ENCODE measurements at regions not wholly inside any gene's neighbourhood (a gene's known extent, or its start where the extent isn't known, plus 50 kb on each side); places are given as distances from the start of the nearest gene placed in this dataset.

DNA sequence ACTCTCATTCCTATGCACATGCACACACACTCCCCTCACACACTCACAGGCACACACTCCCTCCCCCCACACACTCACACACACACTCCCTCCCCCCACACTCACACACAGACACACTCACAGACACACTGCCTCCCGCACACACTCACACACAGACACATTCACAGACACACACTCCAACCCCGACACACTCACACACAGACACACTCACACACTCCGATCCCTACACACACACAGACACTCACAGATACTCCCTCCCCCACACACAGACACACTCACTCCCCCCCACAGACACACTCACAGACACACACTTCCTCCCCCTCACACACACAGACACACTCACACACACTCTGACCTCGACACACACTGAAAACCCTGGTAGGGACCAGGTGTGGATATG lies 176.2 kb downstream of the TFAP2C start:
- no peak for DNase-seq

GRCh38 chr20:56805966-56806365 lies 176.9 kb downstream of the TFAP2C start:
- DNase-seq: no peak

- DNase-seq: no peak
Measured at GRCh38 chr20:56806952-56807517, 177.9 kb downstream of the TFAP2C start.

DNA sequence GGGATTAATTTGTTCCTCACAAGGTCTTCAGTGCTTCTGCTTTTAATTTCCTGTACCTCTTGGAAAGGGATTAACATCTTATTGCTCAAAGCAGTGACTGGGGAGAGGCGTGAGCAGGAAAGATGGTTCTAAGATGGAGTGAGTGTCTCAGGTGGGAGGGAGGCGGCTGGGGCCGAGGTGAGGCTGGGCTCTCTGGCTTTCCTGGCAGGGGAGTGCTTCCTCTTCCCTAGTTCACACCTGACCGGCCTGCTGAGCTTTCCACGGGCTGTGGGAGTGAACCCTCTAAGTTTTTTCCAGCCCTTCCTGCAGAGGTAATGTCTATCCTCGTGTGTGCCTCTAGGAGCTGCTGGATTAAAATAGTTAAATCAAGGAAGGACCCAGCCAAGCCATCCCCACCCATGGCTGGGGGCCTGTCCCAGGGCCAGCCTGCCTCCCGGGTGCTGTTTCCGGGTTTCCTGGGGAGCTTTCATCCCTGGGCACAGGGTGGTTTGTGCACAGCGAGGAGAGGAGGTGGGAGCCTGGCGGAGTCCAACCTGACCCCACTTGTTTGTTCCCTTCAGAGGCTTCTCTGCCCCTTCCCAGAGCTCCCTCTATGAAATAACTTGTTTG lies 179.1 kb downstream of the TFAP2C start:
- no peak for DNase-seq

DNA sequence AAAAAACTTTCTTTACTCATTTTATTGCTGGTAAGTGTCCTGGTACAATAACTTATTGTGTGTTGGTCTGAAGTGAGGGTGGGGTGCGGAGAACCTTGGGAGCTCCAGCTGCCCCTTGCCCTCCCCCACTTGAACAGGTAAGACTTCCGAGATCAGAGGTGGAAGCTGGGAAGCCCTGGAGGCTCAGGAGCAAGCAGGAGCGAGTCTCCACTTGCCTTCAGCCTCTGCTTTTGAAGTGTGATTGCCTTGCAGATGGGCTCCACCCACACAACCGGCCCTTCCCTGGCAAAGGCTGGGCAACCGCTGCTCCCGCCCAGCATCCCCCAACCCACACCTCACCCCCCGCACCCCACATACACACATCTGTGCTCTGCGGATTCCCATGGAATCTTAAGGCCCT lies 179.6 kb downstream of the TFAP2C start:
- no peak for DNase-seq

GRCh38 chr20:56809668-56810067 lies 180.6 kb downstream of the TFAP2C start:
- DNase-seq: no peak

DNA sequence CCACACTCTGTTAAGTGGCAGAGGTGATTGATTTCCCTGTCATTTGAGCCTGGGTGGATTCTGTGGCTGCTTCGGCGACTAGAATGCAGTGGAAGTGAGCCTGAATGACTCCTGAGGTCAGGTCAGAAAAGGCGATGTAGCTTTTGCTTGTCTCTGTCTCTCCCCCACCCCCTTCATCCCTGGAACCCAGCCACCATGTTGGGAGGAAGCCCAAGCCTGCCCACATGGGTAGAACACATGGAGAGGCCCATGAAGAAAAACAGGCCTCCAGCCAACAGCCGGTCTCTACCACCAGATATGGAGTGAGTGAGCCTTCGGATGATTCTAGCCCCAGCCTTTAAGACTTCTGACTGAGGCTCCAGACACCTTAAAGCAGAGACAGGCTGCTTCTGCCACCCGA lies 181.0 kb downstream of the TFAP2C start:
- no peak for DNase-seq

DNA sequence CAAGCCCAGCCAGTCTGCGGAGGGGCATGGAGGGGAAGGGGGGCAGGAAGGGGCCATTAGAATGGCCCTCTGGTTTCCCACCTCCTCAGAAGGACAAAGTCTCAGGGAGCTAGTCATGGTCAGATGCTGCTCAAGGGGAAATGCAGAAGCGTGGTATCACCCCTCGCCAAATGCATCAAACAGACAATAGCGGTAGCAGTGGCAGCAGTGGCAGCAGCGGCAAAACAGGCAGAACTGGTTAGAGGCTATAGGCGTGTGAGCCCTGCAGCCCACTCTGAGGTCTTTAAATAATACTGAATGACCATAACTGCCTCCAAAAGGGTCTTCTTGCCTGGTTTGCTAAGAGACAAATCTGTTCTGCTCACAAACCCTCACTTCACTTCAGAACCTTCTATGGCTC lies 186.7 kb downstream of the TFAP2C start:
- DNase-seq: no peak

GRCh38 chr20:56816349-56816748 lies 187.2 kb downstream of the TFAP2C start:
- DNase-seq: no peak

DNA sequence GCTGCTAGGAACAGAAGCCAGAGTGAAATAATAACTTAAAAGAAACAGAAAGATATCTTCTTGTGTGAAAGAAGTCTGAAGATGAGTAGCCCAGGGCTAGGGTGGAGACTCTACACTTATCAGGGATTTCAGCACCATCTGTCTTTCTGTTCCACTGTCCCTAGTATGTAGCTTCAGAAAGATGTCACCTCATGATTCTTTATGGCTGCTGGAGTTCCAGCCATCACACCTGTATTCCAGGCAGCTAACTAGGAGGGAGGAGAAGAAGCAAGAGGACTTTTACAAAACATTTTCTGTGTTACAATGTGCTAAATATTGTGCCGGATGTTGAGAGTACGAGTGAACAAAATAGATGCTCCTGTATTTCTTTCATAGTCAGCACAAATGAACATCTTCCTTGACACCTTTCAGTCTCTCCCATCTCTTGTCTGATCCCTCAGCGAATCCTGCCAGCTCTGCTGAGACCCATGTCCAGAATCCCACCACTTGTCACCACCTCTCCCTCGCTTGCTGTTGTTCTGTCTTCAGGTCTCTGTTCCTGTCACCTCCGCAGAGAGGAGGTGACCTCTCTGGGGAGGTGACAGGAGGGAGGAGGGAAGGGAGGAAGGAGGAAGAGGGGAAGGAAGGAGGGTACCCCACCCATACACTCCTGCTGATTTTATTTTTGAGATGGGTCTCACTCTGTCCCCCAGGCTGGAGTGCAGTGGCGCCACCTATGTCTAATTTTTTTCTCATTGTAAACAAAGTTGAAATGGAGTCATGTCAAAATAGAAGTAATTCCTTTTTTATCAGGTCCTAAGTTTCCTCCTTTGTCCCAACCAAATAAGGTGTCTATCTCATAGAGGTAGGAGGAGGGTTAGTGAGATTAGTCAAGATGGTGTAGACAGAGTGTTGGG lies 188.9 kb downstream of the TFAP2C start:
- no peak for DNase-seq

- no peak for DNase-seq
Measured at GRCh38 chr20:56820984-56821383, 191.9 kb downstream of the TFAP2C start.

DNA sequence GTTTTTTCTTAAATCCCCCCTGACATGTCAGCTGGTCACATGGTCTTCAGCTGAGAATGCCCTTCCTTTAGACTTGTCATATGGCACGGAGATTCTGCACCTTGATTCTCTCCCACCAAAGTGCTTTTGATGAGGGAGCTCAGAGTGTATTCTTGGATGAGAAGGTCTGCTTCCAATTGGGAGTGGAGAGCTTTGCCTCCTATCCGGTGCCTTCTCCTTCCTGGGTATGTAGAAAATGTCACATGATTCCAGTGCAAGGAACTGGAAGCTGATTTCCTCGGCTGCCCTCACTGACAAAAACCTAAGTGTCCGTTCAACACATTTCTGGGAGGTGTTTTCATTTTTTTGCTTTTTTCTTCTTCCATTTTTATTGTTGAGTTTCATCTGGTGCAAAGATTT lies 197.2 kb downstream of the TFAP2C start:
- no peak for DNase-seq

DNA sequence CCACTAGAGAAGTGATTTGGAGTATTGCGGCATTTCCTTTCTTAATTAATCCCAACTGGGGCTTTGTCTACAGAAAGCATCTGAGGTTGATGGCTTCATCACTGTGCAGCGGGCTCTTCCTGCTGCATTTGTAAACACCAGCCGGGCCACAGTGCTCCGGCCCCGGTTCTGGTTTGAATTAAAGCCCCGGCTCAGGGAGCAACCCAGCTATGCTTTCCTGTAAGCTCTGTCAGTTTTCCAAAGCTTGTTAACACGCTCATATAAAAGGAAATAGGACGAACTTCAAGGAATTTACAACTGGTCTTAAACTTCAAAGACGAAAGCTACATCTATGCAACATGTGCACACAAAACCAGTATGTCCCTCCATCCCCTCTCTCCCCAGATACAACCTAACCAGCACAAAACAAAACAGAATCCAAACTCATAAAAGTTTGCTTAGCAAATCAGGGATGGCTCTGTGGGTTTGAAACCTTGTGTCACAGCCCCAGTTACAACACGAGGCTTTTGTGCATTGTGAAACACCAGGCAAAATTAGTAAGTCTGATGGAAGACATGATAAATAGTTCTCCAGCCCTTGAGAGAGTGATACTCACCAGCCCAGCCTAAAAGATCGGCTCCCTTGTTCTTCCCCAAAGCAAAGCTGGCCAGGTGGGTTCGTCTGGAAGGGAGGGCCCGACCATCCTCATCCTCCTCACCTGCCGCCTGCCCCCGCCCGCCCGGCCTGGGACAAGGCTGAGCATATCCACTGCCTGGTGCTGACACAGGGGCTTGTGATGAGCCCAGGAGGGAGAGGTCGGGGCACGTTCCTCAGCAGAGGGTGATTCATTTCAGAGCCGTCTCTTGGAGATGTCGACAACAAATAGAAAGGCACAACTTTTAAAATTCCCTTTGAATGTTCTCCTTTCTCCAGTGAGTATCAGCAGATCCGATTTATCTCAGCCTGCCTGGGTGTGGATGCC lies 197.9 kb downstream of the TFAP2C start:
- no peak for DNase-seq

DNA sequence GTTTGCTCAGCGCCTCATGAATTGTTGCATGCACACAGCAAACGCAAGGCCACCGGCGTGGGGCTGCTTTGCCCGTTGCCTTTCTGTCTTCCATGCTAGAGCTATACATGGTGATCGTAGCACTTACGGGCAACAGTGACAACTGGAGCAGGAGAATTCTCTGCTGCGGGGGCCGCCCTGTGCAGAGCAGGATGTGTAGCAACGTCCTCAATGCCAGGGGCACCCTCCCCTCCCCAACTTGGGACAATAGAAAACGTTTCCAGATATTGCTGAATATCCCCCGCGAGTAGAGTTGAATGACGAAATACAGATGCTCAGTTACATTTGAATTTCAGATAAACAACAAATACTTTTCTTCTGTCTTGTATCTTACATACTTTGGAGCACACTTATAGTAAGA lies 198.7 kb downstream of the TFAP2C start:
- no peak for DNase-seq

GRCh38 chr20:56828402-56828801 lies 199.3 kb downstream of the TFAP2C start:
- DNase-seq: no peak

DNA sequence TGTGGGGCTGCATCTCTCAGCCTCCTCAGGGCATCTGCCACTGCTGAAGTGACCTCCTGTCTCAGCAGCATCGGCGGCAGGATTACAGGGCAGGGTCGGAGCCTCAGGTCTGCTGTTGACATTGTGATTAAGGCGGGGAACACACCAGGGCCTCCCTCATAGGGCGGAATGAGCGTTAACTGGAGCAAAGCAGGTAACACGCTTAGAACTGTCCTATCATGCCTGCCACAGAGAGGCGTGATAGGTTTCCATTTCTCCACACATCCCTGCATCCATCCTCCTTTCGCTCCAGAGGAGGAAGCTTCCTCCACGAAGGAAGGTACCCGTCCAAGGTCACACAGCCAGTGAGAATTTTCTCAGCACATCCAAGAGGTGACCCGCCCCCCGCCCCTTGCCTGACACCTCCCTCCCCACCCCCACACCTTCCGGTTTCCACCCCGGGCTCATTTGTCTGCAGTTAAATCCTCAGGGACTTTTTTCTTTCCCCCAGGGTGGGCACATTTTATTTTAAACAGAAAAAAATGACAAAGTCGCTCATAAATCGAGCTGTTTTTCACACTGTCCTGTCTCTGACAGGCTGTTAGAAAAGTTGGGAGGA lies 200.8 kb downstream of the TFAP2C start:
- no peak for DNase-seq

DNA sequence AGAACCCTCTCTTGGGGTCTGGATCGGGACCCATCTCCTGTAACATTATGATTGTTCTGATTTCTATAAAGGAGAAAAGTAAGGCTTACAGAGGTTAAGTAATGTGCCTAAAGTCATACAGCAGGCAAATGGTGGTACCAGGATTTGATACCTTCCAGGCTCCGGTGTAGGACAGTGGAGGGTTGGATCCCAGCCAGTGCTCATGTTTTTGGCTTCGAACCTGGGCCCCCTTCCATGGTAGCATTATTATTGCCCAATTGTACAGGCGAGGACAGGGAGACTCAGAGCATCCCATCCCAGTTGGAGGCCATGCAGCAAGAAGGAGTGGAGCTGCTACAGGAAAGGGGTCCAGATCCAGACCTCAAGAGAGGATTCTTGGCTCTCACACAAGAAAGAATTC lies 202.7 kb downstream of the TFAP2C start:
- no peak for DNase-seq

GRCh38 chr20:56833427-56833826 lies 204.3 kb downstream of the TFAP2C start:
- no peak for DNase-seq

DNA sequence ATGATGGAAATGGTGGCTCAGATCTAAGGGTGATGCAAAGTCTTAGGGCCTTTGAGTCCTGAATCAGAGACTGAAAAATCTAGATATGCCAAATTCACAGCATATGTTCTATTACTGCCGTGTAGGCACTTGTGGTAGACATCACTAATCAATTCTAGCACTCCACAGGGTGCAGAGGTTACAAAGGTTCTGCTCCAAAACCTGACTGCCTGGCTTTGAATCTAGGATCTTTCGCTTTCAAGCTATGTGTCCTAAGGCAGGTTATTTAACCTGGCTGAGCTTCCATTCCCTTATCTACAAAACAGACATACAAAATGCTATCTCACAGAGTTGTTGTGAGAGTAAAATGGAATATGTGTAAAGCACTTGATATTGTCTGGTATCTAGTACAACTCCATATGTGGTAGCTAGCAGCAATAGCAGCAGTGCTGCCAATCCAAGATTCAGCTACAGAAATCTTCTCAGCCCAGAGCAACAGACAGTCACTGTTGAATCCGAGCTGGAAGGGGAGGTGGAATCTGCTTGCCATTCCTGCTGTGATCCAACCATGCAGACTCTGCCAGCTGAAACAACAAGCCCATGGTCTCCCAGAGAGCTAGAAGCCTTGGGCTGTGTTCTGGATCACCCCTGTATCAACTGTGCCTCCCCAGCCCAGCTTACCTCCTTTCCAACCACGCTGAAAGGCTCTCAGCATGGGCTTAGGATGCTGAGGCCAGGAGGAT lies 206.9 kb downstream of the TFAP2C start:
- no peak for DNase-seq

DNA sequence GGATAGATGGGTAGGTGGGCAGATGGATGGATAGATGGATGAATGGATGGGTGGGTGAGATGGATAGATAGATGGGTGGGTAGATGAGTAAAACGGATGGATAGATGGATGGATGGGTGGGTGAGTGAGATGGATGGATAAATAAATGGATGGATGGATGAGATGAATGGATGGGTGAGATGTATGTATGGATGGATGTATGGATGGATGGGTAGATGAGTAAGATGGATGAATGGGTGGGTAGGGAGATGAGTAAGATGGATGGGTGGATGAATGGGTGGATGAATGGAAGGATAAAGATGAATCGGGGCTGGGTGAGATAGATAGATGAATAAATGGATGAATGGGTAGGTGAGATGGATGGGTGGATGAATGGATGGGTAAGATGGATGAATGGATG lies 210.1 kb downstream of the TFAP2C start:
- no peak for DNase-seq

- DNase-seq: no peak
Measured at GRCh38 chr20:56839786-56840185, 210.7 kb downstream of the TFAP2C start.

- DNase-seq: no peak
Measured at GRCh38 chr20:56840716-56841261, 211.7 kb downstream of the TFAP2C start.

Measured in femur (tissue), 1 donor.